Stimulated activated CD4-positive, alpha-beta T cell treated with anti-CD3 and anti-CD28 coated beads, Interleukin-12 subunit alpha, Interleukin-12 subunit beta, amount 100 ng/mL, for 24 hours (primary cell): ENCODE measurements at regions not wholly inside any gene's neighbourhood (a gene's known extent, or its start where the extent isn't known, plus 50 kb on each side); places are given as distances from the start of the nearest gene placed in this dataset.
"Not testable (repeated sequence)": the region's sequence is repeated elsewhere in the genome, so short reads cannot be mapped to it uniquely, and the experiment has no call there.

Experiments
- DNase-seq, 2 experiments: peaks; one replicate each; pipeline ENCODE4 v3.0.0-alpha.2; 2020; ENCODE audit warnings: low read depth in 2 of 2

DNA sequence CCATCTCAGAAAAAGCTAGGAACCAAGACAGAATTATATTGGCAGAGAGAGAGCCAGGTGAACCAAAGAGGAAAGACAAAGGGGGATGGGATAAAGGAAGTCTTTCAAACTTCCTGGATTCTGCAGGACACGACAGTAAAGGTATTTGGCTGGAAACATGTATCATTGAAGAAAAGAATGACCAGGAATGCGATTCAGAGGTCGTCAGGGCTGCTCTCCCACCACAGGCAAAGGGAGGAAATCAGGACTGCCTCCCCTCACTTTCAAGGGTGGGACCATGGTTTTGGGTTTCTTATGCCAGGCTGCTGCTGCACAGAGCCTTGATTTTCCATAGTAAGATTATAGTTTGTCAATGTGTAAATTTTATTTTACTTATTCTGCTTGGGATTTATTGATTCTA lies 848.8 kb downstream of the BRINP3 start:
- DNase-seq = no peak

DNA sequence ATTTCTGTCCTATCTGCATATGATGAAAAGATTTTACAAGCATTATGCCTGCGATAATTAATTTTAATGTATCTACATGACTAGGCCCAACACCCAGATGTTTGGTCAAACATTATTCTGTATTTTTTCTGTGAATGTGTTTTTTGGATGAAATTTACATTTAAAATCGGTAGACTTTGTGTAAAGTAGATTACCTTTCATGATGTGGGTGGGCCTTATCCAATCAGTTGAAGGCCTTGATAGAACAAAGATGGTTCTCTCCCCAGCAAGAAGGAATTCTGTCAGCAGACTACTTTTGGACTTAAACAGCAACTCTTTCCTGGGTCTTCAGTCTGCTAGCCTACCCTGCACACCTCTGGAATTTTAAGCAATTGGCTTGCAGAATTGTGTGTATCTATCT lies 844.0 kb downstream of the BRINP3 start:
- DNase-seq = no peak

DNA sequence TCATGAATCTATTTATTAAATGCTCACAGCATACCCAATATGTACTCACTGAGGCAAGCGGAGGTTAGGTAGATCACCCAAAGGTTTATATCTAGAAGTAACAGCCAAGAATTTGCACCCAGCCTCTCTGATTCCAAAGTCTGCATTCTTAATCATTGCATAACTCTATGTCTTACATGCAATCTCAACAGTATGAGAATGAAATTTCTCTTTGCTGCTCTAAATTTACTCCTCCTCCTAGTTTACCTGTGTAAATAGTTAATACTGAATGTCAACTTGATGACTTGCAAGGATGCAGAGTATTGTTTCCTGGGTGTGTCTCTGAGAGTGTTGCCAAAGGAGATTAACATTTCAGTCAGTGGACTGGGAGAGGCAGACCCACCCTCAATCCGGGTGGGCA lies 840.6 kb downstream of the BRINP3 start:
- no peak for DNase-seq

DNA sequence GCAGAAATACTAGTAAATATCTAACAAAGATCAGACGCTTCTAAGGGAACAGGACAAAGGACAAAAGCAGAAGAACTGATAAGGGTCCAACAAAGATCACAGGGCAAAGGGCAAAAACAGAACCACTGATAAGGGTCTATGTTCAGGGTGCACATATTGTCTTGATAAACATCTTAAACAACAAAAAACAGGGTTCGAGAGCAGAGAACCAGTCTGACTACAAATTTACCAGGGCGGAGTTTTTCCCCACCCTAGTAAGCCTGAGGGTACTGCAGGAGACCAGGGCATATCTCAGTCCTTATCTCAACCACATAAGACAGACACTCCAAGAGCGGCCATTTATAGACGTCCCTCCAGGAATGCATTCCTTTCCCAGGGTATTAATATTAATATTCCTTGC lies 833.5 kb downstream of the BRINP3 start:
- not testable (repeated sequence) for DNase-seq

DNA sequence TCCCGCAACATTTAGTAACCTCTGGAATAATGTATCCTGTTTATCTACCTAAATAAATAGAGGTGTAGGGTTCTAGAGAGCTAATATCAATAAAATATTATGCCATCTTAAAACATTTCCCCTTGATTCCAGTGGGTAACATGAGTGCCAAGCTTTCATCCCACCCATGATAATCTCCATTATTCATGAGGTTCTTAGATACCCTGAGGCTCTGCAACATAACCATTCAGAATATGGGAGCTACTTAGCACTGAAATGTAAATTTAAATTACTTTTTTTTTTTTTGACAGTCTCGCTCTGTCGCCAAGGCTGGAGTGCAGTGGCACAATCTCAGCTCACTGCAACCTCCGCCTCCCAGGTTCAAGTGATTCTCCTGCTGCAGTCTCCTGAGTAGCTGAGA lies 832.7 kb downstream of the BRINP3 start:
- no peak for DNase-seq

DNA sequence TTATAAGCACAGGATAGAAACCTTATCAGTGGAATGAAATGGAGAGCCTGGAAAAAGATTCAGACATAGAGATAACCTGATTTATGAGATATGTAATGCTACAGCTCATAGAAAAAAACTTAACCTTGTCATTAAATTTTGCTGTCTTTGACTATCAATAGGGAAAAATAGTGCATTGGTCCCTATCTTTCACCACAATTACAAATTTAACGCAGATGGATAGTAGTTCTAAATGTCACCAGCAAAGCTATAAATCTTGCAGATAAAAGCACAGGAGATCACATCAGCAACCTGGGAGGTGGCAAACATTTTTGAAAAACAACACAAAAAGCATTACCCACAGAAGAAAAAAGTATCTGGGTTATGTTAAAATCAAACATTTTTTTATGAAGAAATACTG lies 831.6 kb downstream of the BRINP3 start:
- DNase-seq = no peak

DNA sequence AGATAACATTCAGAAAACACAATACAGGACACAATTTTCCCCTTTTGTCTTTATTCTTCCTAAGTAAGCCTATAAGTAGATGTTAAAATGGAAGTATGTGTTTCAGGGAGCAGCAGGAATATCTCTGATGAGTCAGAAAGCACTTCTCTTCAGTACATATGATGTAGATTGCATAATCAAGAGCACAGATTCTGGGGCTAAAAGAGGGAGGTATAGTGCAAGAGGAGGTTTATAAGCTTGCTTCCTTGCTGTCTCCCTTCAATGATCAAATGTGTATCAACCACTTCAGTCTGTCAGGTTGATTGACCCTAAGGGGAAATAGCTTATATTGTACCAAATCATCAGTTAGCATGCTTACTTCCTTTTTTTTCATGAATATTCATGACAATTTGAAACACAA lies 822.8 kb downstream of the BRINP3 start:
- DNase-seq = no peak

DNA sequence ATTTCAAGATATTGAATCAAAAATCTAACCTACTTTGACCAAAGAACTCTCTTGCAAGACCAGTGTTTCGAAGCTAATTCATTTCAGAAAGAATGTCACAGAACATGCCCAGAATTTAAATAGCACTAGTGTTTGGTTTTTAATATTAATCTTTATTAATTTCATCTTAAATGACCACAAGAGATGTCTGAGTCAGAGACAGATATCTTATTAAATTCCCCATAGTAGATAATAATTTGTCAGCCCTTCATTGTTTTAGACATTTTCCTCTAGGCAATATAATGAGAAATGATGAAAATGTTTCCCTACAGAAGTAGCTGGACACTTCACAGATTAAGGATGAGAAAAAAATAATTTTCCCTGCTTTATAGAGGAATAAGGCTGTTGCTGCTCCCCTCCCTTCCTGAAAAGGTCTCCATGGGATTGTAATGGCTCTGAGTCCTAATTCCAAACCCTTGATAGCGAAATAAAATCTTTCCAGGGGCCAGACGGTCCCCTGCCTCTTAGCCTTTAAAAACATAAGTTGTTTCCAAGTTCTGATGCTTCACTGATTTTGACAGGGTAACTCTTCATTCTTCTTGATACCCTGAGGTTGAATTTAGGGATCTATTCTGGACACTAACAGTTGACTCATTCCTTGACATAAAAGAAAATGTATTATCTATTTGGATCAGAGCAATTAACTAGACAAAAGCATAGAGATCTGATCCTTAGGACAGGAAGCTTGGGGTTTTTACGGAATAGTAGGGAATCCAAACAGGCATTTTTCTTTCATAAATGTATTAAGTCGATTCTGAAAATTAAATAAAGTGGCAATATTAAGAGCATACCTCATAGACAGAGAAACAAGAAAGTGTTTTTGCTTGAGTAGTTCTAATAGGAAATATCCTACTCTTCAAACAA lies 820.8 kb downstream of the BRINP3 start:
- no peak for DNase-seq

DNA sequence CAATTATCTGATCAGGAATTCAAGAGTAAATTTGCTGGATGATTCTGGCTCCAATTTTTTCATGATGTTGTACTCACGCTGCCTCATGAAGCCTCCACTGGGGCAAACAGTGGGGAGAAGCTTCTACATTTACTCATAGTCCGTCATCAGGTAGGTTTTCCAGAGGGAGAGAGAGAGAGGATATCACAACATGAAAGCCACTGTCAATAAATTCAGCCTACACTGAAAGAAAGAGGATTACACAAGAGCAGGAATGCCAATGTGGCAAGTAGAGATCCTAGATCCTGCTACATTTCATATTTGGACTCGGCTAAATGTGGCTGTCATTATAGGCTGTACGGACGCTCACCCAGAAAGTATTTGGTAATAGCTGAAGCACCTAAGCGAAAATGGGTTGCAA lies 819.9 kb downstream of the BRINP3 start:
- no peak for DNase-seq

DNA sequence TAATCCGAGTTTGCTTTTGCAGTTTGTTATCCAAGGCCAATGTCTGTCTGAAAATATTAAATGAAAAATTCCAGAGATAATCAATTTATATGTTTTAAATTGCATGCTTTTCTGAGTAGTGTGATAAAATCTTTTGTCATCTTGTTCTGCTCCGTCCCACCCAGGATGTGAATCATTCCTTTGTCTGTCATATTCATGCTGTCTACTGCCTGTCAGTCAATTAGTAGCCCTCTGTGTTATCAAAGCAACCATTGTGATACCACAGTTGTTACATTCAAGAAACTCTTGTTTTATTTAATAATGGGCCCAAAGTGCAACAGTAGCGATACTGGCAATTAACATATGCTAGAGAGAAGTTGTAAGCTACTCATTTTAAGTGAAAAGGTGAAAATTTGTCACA lies 819.3 kb downstream of the BRINP3 start:
- DNase-seq = no peak

DNA sequence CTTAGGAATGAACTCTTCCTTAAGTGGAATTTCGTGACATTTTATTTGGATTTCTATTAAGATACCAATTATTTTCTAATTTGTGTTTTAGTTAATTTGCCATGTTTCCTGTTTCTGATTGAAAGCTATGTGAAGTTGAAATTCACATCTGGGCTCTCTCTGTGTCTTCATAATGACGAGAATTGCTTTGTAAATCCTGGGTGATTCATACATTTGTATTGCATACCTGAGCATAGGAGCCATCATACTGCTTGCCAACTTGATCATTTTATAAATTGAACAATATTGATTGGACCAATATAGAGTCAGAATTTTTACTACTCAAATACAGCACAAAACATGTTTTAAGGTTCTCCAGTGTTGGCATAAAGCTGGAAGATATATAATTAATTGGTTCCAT lies 817.9 kb downstream of the BRINP3 start:
- no peak for DNase-seq

DNA sequence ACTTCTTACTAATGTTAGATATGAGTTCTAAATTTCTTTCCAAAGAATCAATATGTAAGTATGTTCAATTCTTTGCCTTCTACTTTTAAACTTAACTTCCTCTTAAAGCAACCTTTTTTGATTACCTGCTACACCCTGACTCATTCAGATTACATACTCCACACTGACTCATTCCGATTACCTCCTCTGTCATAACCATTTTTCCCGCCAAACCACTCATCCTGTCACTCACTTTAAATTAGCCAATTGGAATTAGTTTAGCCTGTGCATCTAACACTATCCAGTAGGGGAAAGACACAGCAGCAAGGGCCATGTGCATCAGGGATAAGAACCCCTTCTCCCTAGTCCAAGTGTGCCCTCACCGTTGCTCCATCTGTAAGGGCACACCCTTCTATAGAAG lies 815.5 kb downstream of the BRINP3 start:
- no peak for DNase-seq

DNA sequence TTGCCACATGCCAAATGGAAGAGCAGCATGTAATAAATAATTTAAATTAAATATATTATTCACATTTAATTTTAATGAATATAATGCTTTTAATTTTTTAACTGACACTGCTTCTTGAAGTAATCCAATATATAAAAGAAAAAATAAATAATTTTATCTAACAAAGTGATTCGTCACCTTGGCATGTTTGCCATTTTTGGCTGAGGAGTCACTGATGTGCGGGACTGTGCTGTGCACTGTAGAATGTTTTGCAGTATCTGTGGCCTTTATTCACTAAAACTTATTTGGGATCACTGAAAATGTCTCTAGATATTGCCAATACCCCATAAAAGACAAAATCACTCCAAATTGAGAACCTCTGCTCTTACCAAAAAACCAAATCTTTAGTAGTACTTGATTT lies 807.8 kb downstream of the BRINP3 start:
- no peak for DNase-seq

DNA sequence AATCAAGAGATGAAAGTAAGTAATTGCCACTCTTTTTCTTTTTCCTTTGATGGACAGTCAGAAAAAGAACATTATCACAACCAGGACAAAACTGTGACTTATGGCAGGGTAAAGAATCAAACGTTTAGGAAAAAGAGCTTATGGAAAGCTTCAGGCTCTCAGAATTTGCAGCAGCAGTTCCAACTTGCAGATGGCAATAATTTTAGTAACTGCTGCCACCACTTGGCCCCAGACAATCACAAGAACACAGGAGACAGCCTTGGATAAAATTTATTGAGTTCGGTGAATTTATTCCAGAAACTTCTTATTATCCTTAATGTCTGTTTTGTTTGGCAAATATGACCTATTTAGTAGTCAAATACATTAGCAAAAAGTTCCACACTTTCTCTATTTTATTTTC lies 804.4 kb downstream of the BRINP3 start:
- DNase-seq = no peak

DNA sequence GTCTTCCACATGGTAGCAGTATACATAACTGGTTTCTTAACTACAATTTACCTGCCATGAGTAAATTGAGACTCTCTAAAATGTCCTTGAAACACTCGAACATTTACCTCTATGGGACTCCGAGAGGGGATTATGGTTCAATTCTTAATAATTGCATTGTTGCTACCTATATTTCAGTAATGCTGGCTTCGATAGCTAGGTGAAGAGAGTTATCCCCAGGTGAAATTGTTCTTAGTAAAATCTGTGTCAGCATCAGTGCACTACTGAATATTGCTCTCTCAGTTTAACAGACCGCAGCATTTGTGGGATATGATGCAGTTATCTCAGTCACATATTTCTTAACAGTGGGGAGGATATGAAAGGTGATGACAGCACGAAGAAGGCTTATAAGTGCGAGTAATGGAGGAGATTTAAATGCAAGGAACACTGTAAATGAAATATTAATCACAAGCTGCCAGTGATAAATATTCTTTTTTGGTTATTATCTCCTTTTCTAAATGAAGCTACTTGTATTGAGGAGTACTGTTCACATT lies 801.9 kb downstream of the BRINP3 start:
- DNase-seq = no peak

DNA sequence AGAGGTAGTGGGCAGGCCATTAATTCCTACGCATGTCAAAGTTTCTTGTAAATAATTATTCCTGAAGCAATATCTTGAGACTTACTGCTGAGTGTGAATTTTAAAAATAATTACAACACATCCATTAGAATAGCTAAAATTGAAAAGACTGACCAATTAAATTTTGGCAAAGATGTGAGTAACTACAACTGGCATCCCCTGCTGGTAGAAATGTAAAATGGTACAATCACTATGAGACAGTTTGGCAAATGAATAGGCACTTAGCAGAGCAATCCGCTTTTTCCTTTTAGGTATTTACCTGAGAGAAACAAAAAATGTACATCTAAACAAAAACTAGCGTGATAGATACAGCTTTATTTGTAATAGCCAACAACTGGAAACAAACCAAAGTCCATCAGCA lies 798.9 kb downstream of the BRINP3 start:
- DNase-seq = no peak

DNA sequence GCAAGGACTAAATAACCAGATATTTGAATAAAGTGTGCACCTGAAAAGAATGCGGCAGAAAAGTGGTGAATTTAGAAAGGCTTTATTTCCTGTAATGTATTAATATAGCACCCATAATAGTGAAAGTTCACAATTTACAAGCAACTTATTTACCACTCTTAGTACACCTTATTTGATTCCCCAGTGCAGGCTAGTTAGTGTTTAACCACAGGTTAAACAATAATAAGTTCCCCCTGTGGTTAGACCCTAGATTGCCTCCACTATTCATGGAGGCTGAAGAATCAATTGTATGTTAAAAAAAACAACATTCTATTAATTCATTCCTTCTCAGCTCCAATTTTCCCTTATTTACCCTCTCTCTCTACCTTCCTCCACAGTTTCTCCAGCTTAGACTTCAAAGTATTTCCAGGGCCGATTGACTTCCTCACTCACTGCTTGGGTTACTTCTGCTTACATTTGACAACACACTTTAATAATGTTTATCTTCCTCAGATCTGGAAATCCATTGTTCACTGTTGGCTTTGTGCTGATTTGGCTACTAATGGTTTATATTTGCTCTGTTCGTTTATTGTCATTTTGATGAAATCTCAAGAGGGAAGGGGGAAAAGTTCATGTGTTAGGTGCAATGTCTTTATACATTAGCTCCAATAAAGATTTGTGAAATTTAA lies 796.3 kb downstream of the BRINP3 start:
- no peak for DNase-seq

DNA sequence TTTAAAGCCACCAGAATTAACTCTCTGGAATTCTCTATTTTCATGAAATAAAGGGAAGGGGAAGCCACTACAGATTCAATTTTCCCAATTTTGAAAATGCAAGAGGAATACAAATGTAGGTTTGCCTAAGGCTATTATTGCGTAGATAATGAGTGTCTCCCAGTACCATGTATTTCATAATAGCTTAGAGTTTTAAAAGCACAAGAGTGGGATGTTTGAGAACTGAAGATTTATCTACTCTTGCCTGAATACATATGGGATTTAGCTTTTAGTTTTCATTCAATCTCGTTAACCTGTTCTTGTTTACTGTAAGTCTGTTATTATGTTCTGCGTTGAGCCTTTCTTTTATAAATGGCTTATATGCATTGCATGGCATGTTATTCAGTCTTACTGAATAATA lies 795.1 kb downstream of the BRINP3 start:
- DNase-seq = no peak

DNA sequence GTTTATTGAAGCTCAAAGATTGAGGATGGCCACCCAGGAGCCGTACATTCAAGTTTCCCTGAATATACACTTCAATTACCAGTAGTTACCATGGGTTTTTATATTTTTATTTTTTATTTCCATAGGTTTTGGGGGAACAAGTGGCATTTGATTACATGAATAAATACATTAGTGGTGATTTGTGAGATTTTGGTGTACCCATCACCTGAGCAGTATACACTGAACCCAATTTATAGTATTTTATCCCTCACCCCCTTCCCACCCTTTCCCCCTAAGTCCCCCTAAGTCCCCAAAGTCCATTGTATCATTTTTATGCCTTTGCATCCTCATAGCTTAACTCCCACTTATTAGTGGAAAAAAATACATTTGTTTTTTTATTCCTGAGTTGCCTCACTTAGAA lies 791.4 kb downstream of the BRINP3 start:
- DNase-seq = no peak

DNA sequence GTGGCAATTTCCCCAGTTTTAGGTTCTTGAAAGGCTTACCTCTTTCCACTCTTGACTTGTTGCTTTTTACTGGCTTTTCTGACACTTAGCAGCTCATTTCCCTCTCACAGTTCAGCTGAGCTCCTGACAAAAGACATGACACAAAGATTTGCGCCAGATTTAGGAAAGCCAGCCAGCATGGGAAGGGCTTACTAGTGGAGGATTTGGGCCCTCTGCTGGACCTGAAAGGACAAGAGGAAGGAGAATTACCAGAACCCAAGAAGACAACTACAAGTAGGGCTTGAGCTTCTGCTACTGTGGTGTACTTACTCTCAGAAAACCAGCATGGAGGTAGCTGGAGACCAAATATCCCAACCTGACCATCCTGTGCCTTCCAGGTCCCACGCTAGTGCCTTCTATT lies 784.5 kb downstream of the BRINP3 start:
- DNase-seq = no peak

DNA sequence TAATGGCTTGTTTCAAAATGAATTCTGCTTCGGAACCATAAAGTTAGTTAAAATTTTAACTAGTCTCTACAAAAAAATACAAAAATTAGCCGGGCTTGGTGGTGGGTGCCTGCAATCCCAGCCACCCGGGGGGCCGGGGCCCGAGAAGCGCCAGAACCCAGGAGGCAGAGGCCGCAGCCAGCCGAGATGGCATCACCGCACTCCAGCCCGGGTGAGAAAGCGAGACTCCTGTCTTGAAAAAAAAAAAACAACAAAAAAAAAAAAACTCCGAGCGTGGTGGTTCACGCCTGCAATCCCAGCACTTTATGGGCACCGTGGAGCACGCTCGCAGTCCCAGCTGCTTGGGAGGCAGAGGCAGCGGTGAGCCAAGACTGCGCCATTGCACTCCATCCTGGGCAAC lies 781.4 kb downstream of the BRINP3 start:
- DNase-seq = no peak

DNA sequence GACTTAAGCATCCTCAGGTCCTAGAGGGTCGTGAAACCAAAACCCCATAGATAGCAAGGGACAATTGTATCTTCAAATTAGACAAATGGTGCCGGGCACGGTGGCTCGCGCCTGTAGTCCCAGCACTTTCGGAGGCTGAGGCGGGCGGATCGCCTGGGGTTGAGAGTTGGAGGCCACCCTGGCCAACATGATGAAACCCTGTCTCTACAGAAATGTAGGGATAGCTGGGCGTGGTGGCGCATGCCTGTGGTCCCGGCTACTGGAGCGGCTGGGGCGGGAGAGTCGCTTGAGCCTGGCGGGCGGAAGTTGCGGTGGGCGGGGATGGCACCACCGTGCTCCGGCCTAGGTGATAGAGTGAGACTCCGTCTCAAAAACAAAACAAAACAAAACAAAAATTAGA lies 780.6 kb downstream of the BRINP3 start:
- DNase-seq = no peak

DNA sequence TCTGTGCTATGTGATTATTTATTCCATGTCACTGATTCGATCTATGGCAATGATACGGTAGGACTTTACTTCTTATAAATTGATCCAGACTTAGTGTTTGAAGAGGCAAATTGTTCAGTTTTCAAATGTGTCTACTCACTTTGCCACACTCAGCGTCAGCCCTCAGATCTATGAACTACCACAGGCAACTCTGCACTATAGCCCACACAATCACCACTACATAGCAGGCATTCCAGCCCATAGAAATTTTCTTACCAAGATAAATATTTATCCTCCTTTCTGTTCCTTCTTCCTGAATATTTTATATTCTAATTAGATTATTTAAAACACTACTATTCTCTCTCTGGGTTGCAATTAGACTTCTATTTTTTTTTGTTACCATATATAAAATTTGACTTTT lies 776.1 kb downstream of the BRINP3 start:
- DNase-seq = no peak
